DMS153 treated with DMSO at 0.1 percent for 48 hours (cell line): ENCODE measurements at regions not wholly inside any gene's neighbourhood (a gene's known extent, or its start where the extent isn't known, plus 50 kb on each side); places are given as distances from the start of the nearest gene placed in this dataset.
"Not testable (repeated sequence)": the region's sequence is repeated elsewhere in the genome, so short reads cannot be mapped to it uniquely, and the experiment has no call there.

ENCODE experiments used
- DNase-seq: peaks from one replicate; lab custom pipeline; 2025; ENCODE audit not compliant: unreplicated experiment; lab: John Stamatoyannopoulos, UW

DNA sequence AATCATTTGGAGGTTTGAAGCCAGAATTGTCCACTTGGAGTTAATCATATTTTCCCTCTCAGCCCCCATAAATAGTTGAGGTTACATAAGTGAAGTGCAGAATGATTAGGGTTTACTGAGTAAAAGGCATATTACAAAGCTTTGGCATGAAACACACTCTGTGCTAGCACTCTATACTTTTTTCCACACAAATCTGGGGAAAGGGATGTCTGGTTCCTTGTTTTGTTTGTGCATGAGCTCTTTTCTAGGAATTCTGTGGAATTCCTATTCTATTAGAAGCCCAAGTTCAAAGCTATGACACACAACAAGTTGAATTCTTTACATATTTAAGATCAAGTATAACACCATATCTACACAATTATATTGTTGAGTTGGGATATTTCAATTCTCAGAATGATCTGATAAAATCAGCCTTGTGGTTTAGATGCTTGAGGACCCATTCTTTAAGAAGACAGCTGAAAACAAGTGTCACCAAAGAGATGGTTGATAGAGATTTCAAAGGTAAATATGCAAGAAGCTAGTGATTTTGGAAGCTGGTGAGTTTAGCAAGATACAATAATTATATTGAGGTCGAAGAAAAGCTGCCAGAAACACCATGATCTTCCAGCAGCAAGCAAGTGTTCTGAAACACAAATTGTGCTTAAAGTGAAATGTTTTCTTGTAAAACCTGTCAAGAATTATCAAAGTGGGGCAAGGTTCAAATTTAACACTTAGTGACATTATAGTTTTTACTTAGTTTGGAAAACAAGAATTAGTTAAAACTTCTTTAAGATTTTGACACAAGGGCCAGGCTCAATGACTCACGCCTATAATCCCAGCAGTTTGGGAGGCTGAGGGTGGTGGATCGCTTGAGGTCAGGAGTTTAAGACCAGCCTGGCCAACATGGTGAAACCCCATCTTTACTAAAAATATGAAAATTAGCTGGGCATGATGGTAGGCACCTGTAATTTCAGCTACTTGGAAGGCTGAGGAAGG lies 122.6 kb downstream of the INHBA start:
- DNase-seq: no peak

DNA sequence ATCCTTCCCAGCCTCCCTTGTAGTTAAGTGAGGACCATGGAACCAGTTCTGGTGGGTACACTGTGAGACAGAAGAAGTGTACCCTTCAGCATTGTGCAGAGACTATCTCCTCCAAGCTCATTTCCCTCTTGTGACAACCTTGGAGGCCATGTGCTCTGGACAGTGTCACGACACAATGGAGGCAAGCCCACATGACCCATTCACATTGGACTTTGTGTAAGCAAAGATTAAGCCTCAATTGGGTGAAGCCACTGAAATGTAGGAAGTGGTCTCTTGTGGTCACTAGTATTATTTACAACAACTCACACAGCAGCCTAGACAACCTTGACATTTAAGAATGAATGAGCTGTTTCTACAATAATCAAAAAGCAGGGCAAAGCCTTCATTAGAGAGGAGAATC lies 124.2 kb downstream of the INHBA start:
- no peak for DNase-seq

DNA sequence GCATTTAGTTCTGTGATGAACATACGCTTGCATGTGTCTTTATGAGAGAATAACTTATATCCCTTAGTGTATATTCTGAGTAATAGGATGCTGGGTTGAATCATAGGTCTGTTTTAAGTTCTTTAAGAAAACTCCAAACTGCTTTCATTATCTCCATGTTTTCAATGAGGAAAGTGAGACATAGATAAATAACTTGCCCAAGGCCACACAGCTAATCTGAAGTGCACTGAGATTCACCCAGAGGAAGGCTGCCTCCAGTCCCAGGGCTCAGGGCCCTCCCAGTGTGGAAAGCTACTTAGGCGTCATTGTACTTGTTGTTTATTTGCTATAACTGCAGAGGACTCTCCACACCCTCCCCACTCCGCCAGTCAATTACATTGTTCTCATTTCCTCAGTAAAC lies 126.7 kb downstream of the INHBA start:
- DNase-seq: no peak

- DNase-seq: no peak
Observed at GRCh38 chr7:41574377-41574776, 128.5 kb downstream of the INHBA start.

DNA sequence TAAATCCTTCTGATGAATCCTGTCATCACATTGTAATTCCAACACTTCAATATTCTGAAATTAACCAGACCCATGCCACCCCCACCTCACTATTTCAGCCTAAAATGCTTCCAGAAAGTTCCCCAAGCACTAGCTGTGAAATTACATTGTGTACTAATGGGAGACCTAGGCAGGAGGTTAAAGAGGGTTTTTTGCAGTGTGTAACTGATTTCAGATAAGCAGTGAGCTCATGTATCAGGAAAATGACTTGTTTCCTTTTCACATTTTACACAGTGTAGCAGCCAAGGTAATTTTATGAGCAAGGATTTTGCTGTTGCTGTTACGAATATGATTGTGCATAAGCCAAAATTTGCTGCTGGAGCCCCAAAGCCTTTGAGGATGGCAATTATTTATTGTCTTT lies 129.0 kb downstream of the INHBA start:
- no peak for DNase-seq

DNA sequence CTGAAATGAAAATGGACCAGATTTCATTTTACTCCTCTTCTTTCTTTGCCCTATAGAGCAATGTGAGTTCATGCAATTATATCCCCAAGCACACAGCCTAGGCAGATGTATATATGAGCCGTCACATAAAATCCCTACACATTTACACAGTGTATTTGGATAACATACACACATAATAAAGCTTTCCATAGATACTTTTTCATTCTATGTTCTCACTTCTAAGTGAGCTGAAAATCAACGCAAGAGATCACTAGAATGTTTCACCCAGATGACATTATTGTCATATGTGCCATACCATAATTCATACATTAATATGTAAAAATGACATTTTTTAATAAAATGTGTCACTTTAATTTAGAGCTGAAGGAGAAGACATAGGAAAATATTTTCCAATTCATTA lies 129.4 kb downstream of the INHBA start:
- no peak for DNase-seq

DNA sequence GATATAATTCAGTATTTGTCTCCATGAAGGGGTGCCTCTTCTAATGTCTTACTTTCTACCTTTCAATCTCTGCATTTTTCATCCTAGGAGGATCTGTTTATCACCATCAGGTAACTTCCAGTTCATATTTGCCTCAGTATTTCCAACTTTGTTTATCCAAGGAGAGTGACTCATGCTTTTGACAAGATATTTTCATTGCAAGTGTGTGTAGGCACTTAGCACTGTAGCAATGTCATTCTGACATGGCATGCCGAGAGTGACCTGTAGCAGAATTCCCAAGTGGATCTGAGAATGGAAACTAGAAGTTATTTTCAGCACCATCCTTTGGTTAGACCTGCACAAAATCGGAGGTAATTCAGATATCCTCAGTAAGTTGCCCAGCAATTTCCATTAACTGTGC lies 129.9 kb downstream of the INHBA start:
- no peak for DNase-seq

DNA sequence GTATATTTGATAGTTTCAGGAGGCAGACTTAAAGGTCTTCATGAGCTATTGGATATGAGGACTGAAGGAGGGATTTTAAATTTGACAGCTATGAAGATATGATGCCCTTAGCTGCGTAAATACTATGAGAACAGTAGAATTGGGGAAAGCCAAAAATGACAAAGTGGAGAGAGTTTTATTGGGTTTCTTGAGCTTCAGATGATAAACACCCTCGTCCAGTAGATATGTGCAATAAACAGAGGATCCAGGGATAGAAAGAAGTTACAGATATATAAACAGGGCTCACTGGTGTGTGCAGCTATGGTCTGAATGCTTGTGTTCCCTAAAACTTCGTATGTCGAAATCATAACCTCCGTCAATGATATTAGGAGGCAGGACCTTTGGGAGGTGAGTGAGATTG lies 131.3 kb downstream of the INHBA start:
- DNase-seq: no peak

DNA sequence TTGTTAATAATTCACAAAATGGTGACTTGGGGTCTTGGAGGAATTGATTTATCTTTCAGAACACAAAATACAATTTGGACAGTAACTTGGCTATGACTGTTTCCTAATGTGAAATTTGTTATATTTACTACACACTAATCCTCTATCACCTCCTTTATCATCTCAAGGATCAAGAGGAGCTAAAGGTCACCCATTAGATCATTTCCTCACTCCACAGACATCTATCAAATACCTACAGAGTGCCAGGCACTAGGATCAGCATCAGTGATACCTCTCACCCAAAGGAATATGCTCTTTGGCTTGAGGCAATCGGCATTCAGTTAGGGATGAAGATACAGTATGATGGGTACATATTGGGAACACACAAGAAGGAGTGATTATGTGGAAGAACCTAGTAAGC lies 132.1 kb downstream of the INHBA start:
- DNase-seq: no peak

- no peak for DNase-seq
Observed at GRCh38 chr7:41568135-41568534, 134.8 kb downstream of the INHBA start.

- no peak for DNase-seq
Observed at GRCh38 chr7:41567731-41568114, 135.2 kb downstream of the INHBA start.

DNA sequence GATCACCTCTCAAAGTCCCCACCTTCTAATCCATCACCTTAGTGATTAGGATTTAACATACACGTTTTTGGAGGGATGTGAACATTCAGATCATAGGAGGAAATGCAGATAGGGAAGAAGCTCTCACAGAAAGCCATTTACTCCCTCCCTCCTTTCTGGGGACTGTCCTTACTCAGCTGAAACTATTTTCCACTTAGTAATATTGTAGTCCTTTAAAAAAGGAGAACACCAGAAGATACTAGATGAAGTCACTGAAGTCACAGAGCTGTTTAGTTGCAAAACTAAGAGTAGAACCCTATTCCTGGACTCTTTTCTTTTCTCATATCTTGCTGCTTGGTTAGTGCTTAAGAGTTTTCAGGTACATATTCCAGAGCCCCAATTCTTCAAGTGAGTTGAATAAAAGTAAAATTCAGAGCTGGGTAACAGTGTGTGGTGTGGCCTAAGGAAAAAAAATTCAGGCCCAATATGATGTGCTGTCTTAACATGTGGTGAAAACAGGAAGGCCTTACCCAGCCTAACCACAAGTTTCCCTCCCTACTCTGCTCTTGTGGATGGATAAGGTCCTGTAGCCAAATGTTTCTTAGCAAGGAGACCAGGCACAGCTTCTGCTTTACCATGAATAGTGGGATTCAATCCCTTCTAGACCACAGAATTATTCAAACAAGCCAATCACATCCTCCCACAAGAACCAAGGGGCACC lies 135.7 kb downstream of the INHBA start:
- no peak for DNase-seq

DNA sequence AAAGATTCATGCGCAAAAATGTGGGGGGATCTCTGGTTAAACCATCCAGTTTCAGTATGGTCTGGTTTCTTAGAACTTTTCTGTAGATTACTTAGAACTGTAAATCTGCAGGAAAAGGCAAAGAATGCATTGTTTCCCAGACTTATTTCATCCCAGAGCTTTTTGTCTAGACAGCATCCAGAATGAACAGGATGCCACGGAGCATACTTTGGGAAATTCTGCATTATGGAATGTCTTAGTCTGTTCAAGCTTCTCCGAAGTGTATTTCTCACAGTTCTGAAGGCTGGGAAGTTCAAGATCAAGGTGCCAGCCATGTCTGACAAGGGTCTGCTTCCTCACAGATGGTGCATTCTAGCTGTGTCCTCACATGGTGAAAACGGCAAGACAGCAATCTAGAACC lies 136.3 kb downstream of the INHBA start:
- DNase-seq: no peak

DNA sequence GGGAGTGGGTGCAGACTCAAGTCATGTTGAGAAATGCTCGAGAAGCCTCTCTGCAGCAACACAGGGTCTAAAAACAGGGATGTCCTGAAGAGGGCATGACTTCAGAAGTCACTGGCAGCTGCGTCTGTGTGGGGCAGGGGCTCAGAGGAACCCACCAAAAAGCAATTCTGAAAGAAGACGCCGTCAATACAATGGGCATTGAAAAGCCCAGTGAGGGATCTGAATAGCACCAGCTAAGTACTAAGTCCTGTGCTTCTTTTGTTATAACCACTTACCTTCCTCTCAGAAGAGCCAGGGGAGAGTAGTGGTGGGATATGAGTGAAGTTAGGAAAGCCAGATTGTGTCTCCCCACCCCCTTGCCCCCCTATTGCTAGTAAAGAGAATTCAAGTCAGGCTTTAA lies 137.2 kb downstream of the INHBA start:
- DNase-seq: no peak

- no peak for DNase-seq
Observed at GRCh38 chr7:41559426-41559825, 143.5 kb downstream of the INHBA start.

- no peak for DNase-seq
Observed at GRCh38 chr7:41554481-41554880, 148.4 kb downstream of the INHBA start.

DNA sequence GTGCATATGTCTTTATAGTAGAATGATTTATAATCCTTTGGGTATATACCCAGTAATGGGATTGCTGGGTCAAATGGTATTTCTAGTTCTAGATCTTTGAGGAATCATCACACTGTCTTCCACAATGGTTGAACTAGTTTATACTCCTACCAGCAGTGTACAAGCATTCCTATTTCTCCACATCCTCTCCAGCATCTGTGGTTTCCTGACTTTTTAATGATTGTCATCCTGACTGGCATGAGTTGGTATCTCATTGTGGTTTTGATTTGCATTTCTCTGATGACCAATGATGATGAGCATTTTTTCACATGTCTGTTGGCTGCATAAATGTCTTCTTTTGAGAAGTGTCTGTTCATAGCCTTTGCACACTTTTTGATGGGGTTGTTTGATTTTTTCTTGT lies 152.8 kb downstream of the INHBA start:
- DNase-seq: not testable (repeated sequence)

GRCh38 chr7:41544241-41544640 lies 158.6 kb downstream of the INHBA start:
- DNase-seq: no peak

GRCh38 chr7:41540601-41541000 lies 162.3 kb downstream of the INHBA start:
- no peak for DNase-seq

DNA sequence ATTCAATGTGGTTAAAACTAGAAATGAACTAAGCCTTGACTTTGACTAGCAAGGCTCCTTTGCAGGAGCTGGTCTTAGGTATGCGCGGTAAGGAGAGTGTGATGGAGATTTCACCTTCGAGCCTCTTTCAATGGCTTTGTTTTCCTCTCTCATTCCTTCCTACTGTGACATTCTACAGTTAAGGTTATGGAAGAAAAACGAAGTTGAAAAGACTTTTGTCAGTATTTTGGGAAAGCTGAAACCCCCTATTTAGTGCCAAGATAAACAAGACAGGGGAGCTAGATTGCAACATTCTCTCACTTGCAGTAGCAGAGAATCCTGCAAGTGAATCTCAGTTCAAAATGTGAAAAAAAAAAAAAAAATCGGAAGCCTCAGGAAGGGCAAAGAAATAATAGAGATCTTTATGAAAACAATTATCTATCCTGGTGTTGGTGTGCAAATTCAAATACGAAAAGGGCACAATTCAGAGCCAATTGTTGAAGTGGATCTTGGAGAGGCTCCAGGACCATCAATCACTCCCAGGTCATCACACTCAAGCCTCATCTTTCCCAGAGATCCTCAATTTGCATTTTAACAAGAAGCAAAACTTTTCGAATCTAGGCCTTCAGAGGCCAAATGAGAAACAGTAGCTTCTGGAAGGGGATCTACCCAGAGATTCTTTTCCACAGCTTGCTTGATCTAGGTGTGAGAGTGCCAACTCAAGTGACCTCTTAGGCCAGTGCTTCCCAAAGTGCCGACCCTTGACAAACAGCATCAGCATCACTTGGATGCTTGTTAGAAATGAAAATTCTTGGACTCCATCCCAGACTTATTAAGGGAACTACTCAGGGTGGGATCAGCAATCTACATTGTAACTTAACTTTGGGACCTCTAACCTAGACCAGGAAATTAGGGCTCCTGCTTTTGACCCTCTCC lies 163.8 kb downstream of the INHBA start:
- DNase-seq: no peak
